Progenitor cell of endocrine pancreas (in vitro differentiated cells): ENCODE measurements at regions not wholly inside any gene's neighbourhood (a gene's known extent, or its start where the extent isn't known, plus 50 kb on each side); places are given as distances from the start of the nearest gene placed in this dataset.
"Not testable (repeated sequence)": the region's sequence is repeated elsewhere in the genome, so short reads cannot be mapped to it uniquely, and the experiment has no call there.

Experiments used
- DNase-seq: peaks from one replicate; pipeline ENCODE4 v3.0.0; 2021; ENCODE audit warnings: low spot score; ENCODE audit not compliant: unreplicated experiment
- H3K27ac Mint-ChIP-seq: 2 replicates; pipeline ENCODE4 v1.8.0; 2021; ENCODE audit warnings: mild to moderate bottlenecking, moderate library complexity, mixed read lengths
- H3K27me3 Mint-ChIP-seq: 2 replicates; pipeline ENCODE4 v1.8.0; 2021; ENCODE audit warnings: mixed read lengths
- H3K36me3 Mint-ChIP-seq: 2 replicates; pipeline ENCODE4 v1.8.0; 2022; ENCODE audit warnings: mixed read lengths; ENCODE audit not compliant: insufficient read depth
- H3K4me1 Mint-ChIP-seq: 2 replicates; pipeline ENCODE4 v1.8.0; 2021; ENCODE audit warnings: low read depth, mixed read lengths
- H3K4me3 Mint-ChIP-seq: 2 replicates; pipeline ENCODE4 v1.8.0; 2021; ENCODE audit warnings: low read depth, mild to moderate bottlenecking, moderate library complexity, mixed read lengths
- H3K9me3 Mint-ChIP-seq: 2 replicates; pipeline ENCODE4 v1.8.0; 2021; ENCODE audit warnings: low read depth, mixed read lengths
- CTCF ChIP-seq: fragments of 200-600 bp; sonication (generic); IDR thresholded peaks from one replicate; pipeline ENCODE4 v1.5.0; 2021; ENCODE audit warnings: antibody characterized with exemption, mild to moderate bottlenecking; ENCODE audit not compliant: unreplicated experiment

DNA sequence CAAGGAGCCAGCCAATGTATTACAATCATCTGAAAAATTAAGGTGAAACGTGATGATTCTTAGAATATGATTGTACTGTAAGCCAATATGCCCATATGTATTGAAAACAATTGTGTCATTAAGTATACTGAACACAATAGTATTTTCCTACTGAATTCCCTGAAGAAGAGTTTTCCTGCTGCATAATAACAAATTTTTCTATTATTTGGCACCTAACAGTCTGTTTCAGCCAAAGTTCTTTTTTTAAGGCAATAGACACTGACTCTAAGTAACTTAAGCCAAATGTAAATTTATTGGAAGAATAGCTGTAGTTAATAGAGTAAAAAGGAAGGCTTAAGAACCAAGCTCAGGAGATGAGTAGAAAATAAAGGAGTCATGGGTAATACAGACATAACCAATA is 220.6 kb downstream of the PPP4R3C start:
- no peak for DNase-seq
- TF ChIP-seq CTCF, result no peak
- Mint-ChIP-seq H3K36me3 (no peaks in the 10 kb centered on the region), H3K27me3 (no peaks in the 10 kb centered on the region), H3K27ac (no peak overlapping the region), H3K4me3 (no peak overlapping the region), H3K9me3 (peaks cover 35% of the 10 kb centered on the region), H3K4me1 (no peaks in the 10 kb centered on the region)

DNA sequence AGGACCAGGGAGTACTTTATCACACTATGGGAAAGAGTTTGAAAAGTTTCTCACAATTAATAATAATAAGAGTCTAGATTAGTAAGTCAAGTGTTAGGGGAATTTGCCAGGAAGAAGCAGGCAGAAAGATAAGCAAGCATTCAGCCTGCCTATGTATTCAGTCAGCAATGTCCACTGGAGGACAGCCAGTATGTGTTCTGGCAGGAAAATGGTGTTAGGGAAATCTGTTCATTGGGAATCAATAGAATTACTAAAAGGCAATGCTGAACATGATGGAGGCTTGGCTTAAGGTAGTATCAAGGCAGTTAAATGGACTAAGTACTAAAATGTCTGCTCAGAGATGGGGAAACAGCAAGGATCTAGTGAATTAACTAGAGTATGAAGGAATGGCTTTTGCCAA is 221.2 kb downstream of the PPP4R3C start:
- Mint-ChIP-seq H3K27me3 (no peaks in the 10 kb centered on the region), H3K4me1 (no peaks in the 10 kb centered on the region), H3K9me3 (peaks cover 35% of the 10 kb centered on the region), H3K36me3 (no peaks in the 10 kb centered on the region), H3K4me3 (no peak overlapping the region), H3K27ac (no peak overlapping the region)
- TF ChIP-seq CTCF, result no peak
- no peak for DNase-seq

GRCh38 chrX:27240042-27240441 is 223.1 kb downstream of the PPP4R3C start:
- not testable (repeated sequence) for H3K27me3 Mint-ChIP-seq, H3K4me3 Mint-ChIP-seq, H3K27ac Mint-ChIP-seq, H3K4me1 Mint-ChIP-seq, H3K36me3 Mint-ChIP-seq, DNase-seq
- peaks cover 28% of the 10 kb centered on the region for H3K9me3 Mint-ChIP-seq

DNA sequence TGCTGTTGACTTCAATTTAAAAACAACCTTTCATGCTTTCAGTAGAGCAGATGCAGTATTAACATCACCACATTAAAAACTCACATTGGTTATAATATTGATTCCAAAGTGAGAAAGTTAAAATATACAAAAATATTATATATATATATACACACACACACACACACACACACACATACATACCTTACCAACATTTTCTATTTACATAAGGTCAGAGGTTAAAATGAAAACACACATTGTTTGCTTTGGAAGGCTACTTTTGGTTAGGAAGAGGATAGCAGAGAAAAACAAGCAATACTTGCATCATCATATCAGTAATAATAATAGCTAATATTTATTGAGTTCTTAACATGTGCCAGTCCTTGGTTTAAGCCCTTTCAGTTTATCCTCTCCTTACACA is 226.5 kb downstream of the PPP4R3C start:
- H3K4me1 Mint-ChIP-seq, result no peaks in the 10 kb centered on the region
- TF ChIP-seq CTCF, result no peak
- H3K36me3 Mint-ChIP-seq, result no peaks in the 10 kb centered on the region
- no peak overlapping the region for H3K4me3 Mint-ChIP-seq
- H3K9me3 Mint-ChIP-seq, result peaks cover 27% of the 10 kb centered on the region
- no peak for DNase-seq
- H3K27ac Mint-ChIP-seq, result no peak overlapping the region
- no peaks in the 10 kb centered on the region for H3K27me3 Mint-ChIP-seq

GRCh38 chrX:27229721-27230120 is 233.4 kb downstream of the PPP4R3C start:
- no peak for DNase-seq
- H3K36me3 Mint-ChIP-seq, result no peaks in the 10 kb centered on the region
- H3K27me3 Mint-ChIP-seq, result no peaks in the 10 kb centered on the region

More at GRCh38 chrX:27229721-27230120, 233.4 kb downstream of the PPP4R3C start:
- Mint-ChIP-seq H3K27ac (no peak overlapping the region), H3K9me3 (peaks cover 10% of the 10 kb centered on the region), H3K4me3 (no peak overlapping the region), H3K4me1 (no peaks in the 10 kb centered on the region)
- TF ChIP-seq CTCF, result no peak
